OCI-LY3 (cell line): ENCODE measurements at regions not wholly inside any gene's neighbourhood (a gene's known extent, or its start where the extent isn't known, plus 50 kb on each side); places are given as distances from the start of the nearest gene placed in this dataset.
"Not testable (repeated sequence)": the region's sequence is repeated elsewhere in the genome, so short reads cannot be mapped to it uniquely, and the experiment has no call there.

Source experiments
- H2AFZ ChIP-seq: fragments of 200-600, 300-600 bp; shearing (Covaris generic); 2 replicates; pipeline ENCODE4 v1.6.0; 2014; ENCODE audit warnings: antibody characterized with exemption, low read depth, low read length
- H3K27ac ChIP-seq: fragments of 200-600, 300-600 bp; sonication (generic); 2 replicates; pipeline ENCODE4 v1.5.1; 2014; ENCODE audit warnings: mild to moderate bottlenecking, low read length, moderate library complexity, mixed read lengths
- H3K27me3 ChIP-seq: fragments of 200-600, 300-600 bp; sonication (generic); 2 replicates; pipeline ENCODE4 v1.6.1; 2014; ENCODE audit warnings: low read depth, low read length, mixed read lengths
- H3K36me3 ChIP-seq: fragments of 200-600, 300-600 bp; sonication (generic); replicated peaks from 2 replicates; pipeline ENCODE3; 2014; ENCODE audit warnings: low read depth, low read length, mixed read lengths
- H3K4me1 ChIP-seq: fragments of 300-600, 200-600 bp; sonication (generic); 2 replicates; pipeline ENCODE4 v1.6.1; 2014; ENCODE audit warnings: low read length, mixed read lengths
- H3K4me2 ChIP-seq: fragments of 200-600, 300-600 bp; sonication (generic); 2 replicates; pipeline ENCODE4 v1.6.1; 2014; ENCODE audit warnings: low read length, mixed read lengths
- H3K4me3 ChIP-seq: fragments of 300-600, 200-600 bp; sonication (generic); 2 replicates; pipeline ENCODE4 v1.5.1; 2014; ENCODE audit warnings: antibody characterized with exemption, mild to moderate bottlenecking, low read length, moderate library complexity
- H3K79me2 ChIP-seq: fragments of 300-600, 200-600 bp; shearing (Covaris generic); 2 replicates; pipeline ENCODE4 v1.6.1; 2014; ENCODE audit warnings: mild to moderate bottlenecking, low read length, mixed read lengths
- H3K9ac ChIP-seq: fragments of 300-600, 200-600 bp; shearing (Covaris generic); 2 replicates; pipeline ENCODE4 v1.6.0; 2014; ENCODE audit warnings: mild to moderate bottlenecking, low read length, moderate library complexity
- H3K9me3 ChIP-seq: fragments of 200-600, 300-600 bp; shearing (Covaris generic); 2 replicates; pipeline ENCODE4 v1.6.1; 2014; ENCODE audit warnings: low read length, mixed read lengths; ENCODE audit not compliant: insufficient read depth
- H4K20me1 ChIP-seq: fragments of 200-600, 300-600 bp; sonication (generic); 2 replicates; pipeline ENCODE4 v1.6.1; 2016; ENCODE audit warnings: low read length, mixed read lengths; ENCODE audit not compliant: insufficient read depth
- EZH2phosphoT487 ChIP-seq: fragments of 200-600 bp; shearing (Covaris generic); IDR thresholded peaks from 2 replicates; pipeline ENCODE4 v1.6.1; 2018; ENCODE audit warnings: antibody characterized with exemption, mixed run types, low read depth
- TF ChIP-seq, protein P1 (sequence below): fragments of 200-600, 300-600 bp; sonication (generic); IDR thresholded peaks from 2 replicates; pipeline ENCODE4 v1.5.1; 2014; ENCODE audit warnings: antibody characterized with exemption, low read length, low read depth

DNA sequence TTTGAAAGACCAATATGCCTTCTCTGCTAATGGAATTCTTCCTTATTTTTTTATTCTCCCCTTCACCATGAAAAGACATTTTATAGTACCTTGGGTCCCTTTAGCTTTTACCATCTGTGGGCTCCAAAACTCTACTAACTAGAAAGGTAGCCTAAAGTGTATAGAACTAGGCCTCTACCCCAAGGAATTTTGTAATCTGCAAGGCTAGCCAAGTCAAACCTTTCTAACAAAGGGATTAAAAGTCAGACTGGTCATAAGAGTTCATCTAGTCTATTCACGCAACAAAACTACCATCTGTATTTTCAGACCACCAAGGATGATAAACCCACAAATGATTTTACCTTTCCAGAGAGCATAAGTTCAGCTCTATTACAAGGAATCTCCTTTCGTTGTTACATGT is 189.5 kb upstream of the DCAF8L1 start:
- H3K9ac ChIP-seq: no peak overlapping the region
- H3K4me3 ChIP-seq: no peak overlapping the region
- no peak overlapping the region for H3K27ac ChIP-seq
- H3K27me3 ChIP-seq: no peaks in the 10 kb centered on the region
- no peaks in the 10 kb centered on the region for H3K9me3 ChIP-seq
- H4K20me1 ChIP-seq: no peaks in the 10 kb centered on the region
- TF ChIP-seq, protein P1, sequence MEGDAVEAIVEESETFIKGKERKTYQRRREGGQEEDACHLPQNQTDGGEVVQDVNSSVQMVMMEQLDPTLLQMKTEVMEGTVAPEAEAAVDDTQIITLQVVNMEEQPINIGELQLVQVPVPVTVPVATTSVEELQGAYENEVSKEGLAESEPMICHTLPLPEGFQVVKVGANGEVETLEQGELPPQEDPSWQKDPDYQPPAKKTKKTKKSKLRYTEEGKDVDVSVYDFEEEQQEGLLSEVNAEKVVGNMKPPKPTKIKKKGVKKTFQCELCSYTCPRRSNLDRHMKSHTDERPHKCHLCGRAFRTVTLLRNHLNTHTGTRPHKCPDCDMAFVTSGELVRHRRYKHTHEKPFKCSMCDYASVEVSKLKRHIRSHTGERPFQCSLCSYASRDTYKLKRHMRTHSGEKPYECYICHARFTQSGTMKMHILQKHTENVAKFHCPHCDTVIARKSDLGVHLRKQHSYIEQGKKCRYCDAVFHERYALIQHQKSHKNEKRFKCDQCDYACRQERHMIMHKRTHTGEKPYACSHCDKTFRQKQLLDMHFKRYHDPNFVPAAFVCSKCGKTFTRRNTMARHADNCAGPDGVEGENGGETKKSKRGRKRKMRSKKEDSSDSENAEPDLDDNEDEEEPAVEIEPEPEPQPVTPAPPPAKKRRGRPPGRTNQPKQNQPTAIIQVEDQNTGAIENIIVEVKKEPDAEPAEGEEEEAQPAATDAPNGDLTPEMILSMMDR: no peak
- no peak for TF ChIP-seq EZH2phosphoT487
- H3K36me3 ChIP-seq: no peaks in the 10 kb centered on the region
- no peaks in the 10 kb centered on the region for H3K4me1 ChIP-seq
- no peak overlapping the region for H2AFZ ChIP-seq
- H3K4me2 ChIP-seq: no peak overlapping the region
- no peaks in the 10 kb centered on the region for H3K79me2 ChIP-seq

DNA sequence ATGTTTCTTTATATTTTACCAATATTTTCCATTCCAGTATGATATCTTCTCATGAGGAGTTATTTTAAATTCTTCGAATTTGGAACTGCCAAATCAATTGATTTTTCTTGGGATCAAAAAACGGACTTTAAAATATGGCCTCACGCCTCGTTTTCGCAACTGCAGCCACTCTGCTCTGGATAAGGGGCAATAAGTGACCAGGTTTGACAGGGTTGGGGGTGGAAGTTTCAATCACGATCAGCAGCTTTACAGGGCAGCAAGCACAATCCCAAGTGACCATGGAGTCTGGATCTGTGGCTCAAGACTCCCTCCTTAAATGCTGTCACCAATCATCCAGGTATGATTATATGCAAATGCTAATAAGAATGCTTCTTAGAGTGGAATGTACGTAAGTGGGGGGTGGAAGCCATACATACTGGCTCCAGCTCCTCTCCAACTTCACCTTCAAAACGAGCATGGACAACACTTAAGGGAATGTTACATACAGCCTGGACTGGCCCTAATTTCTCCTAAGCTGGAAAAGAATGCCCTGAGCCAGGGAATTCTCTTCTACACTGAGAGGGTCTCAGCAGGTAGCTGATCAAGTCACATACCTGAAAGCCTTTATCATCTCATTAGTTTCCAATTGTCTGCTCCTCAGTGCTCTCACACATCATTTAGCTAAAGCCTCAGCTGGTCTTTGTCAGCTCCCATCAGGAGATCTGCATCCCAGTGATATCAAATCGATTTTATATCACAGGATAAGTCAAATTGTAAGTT is 176.9 kb upstream of the DCAF8L1 start:
- no peak overlapping the region for H3K4me2 ChIP-seq
- TF ChIP-seq, protein P1: no peak
- no peak for TF ChIP-seq EZH2phosphoT487
- H3K27me3 ChIP-seq: no peaks in the 10 kb centered on the region
- H3K4me3 ChIP-seq: no peak overlapping the region
- no peaks in the 10 kb centered on the region for H3K4me1 ChIP-seq
- H3K27ac ChIP-seq: no peak overlapping the region
- H3K36me3 ChIP-seq: no peaks in the 10 kb centered on the region
- H3K79me2 ChIP-seq: no peaks in the 10 kb centered on the region
- H4K20me1 ChIP-seq: no peaks in the 10 kb centered on the region
- H2AFZ ChIP-seq: no peak overlapping the region
- H3K9me3 ChIP-seq: no peaks in the 10 kb centered on the region
- no peak overlapping the region for H3K9ac ChIP-seq

DNA sequence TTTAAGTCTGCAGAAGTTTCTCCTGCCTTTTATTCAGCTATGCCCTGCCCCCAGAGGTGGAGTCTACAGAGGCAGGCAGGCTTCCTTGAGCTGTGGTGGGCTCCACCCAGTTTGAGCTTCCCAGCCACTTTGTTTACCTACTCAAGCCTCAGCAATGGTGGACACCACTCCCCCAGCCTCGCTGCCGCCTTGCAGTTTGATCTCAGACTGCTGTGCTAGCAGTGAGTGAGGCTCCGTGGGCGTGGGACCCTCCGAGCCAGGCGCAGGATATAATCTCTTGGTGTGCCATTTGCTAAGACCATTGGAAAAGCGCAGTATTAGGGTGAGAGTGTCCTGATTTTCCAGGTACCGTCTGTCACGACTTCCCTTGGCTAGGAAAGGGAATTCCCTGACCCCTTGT is 171.0 kb upstream of the DCAF8L1 start:
- H3K27me3 ChIP-seq, H3K36me3 ChIP-seq, H3K9me3 ChIP-seq, H3K4me3 ChIP-seq, H3K9ac ChIP-seq, H4K20me1 ChIP-seq, H3K79me2 ChIP-seq, H3K4me2 ChIP-seq, H2AFZ ChIP-seq, H3K27ac ChIP-seq, H3K4me1 ChIP-seq: not testable (repeated sequence)

DNA sequence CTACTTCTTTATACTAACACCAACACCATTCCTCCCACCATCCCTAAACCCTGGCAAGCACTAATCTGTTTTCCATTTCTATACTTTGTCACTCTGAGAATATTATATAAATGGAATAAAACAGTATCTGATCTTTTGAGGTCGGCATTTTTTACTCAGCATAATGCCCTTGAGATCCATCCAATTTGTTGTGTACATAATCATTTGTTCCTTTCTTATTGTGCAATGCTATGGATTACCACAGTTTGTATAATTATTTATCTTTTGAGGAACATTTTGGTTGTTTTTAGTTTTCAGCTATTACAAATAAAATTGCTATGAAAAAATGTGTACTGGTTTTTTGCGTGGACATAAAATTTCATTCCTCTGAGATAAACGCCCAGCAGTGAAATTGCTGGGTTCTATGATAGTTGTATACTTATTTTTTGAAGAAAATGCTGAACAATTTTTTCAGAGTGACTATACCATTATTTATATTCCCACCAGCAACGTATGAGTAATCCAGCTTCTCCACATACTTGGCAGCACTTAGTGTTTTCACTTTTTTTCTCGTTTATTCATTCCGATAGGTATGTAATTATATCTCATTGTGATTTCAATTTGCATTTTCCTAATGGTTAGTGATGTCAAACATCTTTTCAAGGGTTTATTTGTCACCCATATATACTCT is 154.3 kb upstream of the DCAF8L1 start:
- no peaks in the 10 kb centered on the region for H3K36me3 ChIP-seq
- H3K9me3 ChIP-seq: no peaks in the 10 kb centered on the region
- H3K4me3 ChIP-seq: no peak overlapping the region
- H3K27me3 ChIP-seq: no peaks in the 10 kb centered on the region
- H3K27ac ChIP-seq: no peak overlapping the region
- no peaks in the 10 kb centered on the region for H4K20me1 ChIP-seq
- H2AFZ ChIP-seq: no peak overlapping the region
- H3K79me2 ChIP-seq: no peaks in the 10 kb centered on the region
- no peak for TF ChIP-seq EZH2phosphoT487
- TF ChIP-seq, protein P1: no peak
- H3K4me1 ChIP-seq: peaks cover 17% of the 10 kb centered on the region
- H3K4me2 ChIP-seq: no peak overlapping the region
- no peak overlapping the region for H3K9ac ChIP-seq
